DOHH2 (cell line): ENCODE measurements at regions not wholly inside any gene's neighbourhood (a gene's known extent, or its start where the extent isn't known, plus 50 kb on each side); places are given as distances from the start of the nearest gene placed in this dataset.

Experiments used
- EZH2phosphoT487 ChIP-seq: fragments of 200-600 bp; sonication (generic); IDR thresholded peaks from 2 replicates; pipeline ENCODE4 v1.6.1; 2017; ENCODE audit warnings: borderline replicate concordance, mild to moderate bottlenecking, antibody characterized with exemption, low read length, moderate library complexity, mixed read lengths
- TF ChIP-seq, protein P1 (sequence below): fragments of 200-600 bp; sonication (generic); IDR thresholded peaks from one replicate; pipeline ENCODE4 v1.5.1; 2014; ENCODE audit warnings: antibody characterized with exemption, mild to moderate bottlenecking, low read depth, low read length; ENCODE audit not compliant: poor library complexity, severe bottlenecking

DNA sequence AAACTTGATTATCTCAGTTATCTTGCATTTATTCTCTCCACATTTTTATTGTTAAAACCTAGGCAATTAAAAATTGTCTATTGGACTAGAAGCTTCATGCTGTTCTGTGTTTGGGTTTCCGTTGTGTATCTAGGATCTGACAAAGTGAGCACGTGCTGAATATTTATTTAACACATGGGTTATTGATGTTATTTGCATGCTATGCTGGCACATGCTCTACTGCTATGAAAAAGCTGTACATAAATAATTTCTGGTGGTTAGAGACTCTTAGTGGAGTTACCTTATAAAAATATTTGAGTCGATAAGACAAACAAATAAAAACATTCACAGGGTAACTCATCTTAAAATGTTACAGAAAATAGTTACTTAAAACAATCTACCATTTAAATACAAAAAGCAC lies 1769.7 kb downstream of the MRPL39 start:
- TF ChIP-seq, protein P1, sequence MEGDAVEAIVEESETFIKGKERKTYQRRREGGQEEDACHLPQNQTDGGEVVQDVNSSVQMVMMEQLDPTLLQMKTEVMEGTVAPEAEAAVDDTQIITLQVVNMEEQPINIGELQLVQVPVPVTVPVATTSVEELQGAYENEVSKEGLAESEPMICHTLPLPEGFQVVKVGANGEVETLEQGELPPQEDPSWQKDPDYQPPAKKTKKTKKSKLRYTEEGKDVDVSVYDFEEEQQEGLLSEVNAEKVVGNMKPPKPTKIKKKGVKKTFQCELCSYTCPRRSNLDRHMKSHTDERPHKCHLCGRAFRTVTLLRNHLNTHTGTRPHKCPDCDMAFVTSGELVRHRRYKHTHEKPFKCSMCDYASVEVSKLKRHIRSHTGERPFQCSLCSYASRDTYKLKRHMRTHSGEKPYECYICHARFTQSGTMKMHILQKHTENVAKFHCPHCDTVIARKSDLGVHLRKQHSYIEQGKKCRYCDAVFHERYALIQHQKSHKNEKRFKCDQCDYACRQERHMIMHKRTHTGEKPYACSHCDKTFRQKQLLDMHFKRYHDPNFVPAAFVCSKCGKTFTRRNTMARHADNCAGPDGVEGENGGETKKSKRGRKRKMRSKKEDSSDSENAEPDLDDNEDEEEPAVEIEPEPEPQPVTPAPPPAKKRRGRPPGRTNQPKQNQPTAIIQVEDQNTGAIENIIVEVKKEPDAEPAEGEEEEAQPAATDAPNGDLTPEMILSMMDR: no peak
- TF ChIP-seq EZH2phosphoT487: no peak
